GM21825 (cell line): ENCODE measurements at regions not wholly inside any gene's neighbourhood (a gene's known extent, or its start where the extent isn't known, plus 50 kb on each side); places are given as distances from the start of the nearest gene placed in this dataset.
"Not testable (repeated sequence)": the region's sequence is repeated elsewhere in the genome, so short reads cannot be mapped to it uniquely, and the experiment has no call there.

Source experiments
- ATAC-seq: cut with Tn5 transposase; IDR thresholded peaks from one replicate; pipeline ENCODE4 v1.9.1; 2021; ENCODE audit warnings: mild to moderate bottlenecking, moderate library complexity; ENCODE audit not compliant: unreplicated experiment

DNA sequence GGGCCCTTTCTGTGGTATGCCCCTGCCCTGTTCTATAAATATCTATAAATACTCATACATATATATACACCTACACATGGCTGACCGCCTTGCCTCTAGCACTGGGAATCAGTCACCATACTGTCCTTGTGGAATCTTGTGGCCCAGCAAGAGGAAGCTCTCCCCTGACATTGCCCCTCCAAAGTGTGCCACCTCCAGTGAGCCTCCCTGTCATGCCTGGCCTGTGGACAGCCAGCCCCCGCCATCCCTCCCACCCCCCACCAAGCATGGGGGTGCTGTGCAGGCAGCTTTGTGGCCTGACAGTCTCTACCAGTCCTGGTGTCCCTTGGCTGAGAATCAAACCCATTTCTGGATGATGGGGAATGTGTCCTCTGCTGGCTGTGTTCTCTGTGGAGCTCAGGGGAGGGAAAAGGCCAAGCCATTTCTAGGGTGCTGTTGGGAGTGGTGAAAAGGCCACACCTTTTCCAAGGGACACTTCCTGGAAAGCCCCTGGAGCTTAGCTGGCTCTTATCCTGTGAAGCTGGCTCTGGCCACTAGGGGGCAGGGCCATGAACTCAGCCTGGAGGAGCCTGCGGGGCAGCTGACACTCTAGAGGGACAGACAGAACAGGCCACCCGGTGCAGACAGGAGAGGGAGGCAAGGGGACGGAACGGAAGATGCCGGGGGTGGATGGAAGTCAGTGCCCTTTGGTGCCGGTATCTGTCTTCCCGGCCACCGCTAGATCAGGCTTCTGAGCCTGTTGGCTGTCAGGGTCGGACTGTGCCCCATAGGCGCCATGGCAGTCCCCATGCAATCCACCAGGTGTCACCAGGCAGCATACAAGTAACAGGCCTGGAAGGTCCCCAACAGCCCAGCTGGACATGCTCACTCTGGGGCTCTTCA, 167.2 kb downstream of the TBC1D2B start:
- not testable (repeated sequence) for ATAC-seq

DNA sequence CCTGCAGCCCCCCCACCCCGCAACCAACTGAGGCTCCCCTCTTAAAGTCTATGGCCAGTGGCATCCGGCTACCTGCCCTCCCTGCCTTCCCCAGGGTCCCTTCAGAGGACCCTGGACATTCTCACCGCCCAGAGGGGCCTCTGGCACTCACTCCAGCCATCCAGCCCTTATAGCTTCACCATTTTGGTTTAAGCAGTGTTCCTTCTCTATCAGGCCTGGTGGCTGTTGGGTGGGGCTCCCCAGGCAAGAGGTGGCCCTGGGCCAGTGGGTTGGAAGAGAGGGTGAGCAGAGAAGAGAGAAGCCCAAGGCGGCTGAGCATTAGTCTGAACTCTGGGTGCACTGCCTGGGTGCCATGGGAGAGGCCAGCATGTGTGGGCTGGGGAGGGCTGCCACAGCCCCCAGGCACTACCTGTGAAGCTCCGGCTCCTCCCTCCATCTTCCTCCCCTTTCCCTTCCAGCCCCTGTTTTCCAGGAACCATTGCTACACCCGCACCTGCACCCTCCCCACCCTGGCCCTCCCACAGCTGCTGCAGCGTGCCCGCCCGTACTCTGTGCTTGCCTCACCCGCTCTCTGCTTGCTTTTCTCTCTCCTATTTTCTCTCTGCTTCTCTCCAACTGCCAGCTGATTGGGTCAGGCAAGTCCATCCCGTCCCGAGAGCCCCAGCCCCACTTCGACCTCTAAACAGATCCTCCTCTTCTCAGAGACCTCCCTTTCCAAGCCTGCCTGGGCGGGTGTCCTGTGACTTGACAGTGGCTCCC, 168.2 kb downstream of the TBC1D2B start:
- ATAC-seq = no peak

DNA sequence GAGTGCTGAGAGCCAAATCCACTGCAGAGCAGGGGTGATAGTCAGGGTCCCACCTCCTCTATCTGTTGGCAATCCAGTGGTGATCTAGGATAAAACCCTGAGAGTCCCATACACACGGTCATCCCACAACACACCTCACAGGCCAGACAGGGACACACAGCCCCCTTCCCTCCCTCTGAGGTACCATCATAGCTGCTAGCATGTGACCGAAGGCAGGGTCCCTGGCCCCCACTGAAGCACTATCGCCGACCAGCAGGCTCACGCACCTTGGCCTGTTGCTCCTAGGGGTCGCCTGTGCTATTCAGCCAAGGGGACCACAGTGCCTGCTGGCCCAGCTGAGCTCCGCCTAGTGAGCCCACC, 168.8 kb downstream of the TBC1D2B start:
- not testable (repeated sequence) for ATAC-seq

DNA sequence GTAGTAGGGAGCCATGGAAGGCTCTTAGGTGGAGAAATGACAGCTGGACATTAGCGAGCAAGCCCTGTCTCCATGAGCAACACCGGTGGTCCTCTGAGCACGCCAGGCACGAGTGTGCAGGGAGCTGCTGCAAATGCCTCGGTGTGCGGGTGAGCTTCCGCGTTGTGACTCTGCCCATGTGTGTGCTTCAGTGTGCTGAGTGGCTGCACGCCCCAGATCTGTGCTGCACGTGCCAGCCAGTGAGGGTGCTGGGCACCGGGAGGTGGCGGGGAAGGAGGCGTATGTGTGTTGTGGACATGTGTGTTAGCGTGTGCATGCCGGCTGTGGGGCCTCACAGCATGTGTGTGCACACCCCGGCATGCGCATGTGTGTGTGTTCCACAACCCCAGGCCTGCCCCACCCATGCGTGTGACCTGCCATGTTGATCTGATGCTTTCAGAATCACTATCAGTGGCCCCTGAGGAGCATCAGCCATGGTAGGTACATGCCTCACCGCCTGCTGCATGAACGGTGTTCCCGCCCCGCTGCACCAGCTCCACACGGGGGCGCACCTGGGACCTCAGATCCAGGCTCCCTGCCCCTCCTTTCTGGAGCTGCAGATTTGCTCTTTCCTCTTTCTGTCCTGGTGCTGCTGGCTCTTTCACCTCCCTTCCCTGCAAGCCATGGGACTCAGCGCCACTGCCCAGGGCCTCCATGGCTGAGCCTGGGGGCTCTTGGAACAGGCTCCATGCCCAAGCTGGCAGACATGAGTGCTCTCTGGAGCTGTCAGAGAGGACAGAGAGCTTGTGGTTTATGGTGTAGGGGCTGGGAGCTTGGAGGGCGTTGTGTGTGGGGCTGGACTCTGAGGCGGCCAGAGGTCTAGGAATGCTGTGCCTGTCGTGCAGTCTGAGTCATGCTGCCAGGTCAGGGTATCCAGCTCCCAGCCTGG, 169.4 kb downstream of the TBC1D2B start:
- no peak for ATAC-seq

DNA sequence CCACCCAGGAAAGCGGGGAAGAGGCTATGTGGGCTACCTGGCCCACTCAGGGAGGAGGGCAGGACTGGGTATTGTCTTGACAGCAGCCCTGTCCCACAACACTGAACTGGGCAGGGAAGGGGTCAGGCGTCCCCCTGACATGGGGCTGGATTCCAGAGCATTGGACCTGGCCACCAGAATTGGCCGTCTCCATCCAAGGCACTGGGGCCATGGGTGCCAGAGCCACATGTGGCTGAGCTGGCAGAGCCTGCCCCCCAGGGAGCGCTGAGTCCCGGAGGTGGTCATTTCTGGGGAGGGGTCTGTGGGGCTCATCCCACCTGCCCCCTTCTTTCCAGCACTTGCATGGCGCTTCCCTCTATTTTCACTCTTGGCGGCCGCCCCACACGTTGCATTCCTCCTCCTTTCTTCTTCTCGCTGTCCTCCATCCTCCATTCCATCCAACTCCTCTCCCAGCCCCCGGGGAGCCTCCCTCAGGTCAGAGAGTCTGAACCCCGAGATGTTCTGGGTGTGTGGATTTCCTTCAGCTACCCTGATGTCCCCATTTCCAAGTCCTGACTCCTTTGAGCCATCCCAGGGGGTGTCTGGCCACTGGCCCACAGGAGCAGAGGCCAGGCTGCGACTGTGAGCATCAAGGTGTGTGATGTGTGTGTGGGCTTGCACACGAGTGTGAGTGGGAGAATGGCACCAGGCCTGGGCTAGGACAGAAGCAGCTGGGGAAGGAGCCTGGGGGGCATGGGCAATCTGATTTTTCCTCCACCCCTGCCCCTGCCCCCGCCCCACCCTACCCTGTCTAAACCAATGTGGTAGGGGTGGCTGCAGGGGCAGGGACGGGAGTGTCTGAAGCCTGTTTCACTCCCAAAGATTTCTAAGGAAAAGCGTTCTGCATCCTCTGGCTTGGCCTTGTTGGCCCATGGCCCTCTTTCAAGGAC, 171.2 kb downstream of the TBC1D2B start:
- ATAC-seq = not testable (repeated sequence)

DNA sequence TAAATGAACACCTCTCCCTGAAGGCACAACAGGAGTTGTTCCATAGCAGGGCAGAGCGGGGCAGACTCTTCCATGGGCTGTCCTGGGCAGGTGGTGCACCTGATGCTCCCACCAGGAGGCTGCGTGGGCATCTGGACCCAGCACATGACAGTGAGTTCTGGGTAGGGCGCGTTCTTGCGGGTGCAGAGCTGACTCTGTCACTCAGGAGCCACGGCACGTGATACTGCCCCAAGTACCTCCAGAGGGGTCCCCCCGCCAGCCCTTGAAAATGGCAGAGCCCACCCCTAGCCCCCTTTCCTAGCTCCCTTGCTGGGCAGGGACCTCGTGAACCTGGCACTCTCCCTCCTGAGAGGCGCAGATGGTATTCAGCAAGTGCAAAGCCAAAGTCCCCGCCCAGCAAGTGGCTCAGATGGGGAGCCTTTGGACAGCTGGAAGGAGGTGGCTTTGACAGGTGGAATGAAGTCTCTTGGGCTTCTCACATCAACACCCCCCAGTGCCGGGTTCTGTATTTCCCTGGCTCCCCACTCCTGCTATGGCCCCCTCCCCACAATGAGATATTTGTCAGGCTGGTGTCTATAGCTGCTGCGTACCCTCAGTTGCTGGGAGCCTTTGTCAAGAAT, 172.1 kb downstream of the TBC1D2B start:
- ATAC-seq = no peak

DNA sequence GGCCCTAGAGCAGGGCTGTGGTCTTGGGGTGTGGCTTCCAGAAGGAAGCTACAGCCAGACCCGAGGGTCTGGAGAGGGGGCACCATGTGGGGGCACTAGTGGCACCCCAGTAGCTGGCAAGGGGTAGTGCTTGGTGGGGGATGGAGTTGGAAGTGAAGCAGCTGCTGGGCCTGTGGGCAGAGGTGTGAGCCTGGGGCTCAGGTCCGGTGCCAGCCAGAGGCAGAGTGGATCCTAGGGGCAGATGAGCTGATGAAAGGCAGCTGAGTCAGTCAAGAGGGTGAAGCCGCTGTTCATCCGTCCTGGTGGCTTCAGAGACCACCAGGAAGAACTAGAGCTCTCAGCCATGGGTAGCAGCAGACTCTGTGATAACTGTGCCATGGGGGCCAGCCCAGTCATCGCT, 172.6 kb downstream of the TBC1D2B start:
- ATAC-seq = no peak

DNA sequence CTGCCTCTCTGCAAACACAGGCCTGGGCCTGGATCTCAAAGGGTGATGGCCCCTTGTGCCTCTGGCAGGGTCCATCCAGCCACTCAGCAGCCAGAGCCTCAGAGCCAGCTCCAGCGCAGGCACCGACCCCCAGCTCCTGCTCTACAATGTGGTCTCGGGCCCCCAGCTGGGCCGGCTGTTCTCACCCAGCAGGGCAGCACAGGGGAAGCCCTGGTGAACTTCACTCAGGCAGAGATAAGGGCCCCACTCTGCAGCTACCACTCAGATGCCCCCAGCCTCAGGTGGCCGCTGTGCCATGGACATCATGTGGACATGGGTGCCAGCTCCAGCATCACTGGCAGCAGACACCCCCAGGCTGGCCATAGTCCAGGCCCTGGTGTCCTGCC, 173.1 kb downstream of the TBC1D2B start:
- no peak for ATAC-seq

DNA sequence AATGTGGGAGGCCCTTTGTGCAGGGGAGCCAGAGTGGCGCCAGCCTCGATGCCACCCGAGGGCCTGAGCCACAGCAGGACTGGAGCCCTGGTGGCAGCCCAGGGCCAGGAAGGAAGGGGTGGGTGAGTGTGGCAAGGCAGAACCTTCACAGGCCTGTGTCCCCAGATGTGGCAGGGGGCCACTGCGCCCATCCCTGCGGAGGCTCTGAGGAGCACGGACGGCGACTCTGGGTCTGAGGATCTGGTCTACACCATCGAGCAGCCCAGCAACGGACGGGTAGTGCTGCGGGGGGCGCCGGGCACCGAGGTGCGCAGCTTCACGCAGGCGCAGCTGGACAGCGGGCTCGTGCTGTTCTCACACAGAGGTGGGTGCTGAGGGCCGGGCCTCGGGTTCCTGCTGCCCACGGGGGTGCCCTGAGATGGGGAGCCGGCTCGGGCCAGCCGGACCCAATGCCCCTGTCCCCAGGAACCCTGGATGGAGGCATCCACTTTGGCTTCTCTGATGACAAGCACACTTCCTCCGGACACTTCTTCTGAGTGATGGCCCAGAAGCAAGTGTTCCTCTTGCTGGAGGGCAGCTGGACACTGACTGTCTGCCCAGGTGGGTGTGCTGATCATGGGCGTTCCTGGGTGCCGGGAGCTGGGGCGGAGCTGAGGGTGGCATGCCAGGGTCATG, 173.6 kb downstream of the TBC1D2B start:
- not testable (repeated sequence) for ATAC-seq

DNA sequence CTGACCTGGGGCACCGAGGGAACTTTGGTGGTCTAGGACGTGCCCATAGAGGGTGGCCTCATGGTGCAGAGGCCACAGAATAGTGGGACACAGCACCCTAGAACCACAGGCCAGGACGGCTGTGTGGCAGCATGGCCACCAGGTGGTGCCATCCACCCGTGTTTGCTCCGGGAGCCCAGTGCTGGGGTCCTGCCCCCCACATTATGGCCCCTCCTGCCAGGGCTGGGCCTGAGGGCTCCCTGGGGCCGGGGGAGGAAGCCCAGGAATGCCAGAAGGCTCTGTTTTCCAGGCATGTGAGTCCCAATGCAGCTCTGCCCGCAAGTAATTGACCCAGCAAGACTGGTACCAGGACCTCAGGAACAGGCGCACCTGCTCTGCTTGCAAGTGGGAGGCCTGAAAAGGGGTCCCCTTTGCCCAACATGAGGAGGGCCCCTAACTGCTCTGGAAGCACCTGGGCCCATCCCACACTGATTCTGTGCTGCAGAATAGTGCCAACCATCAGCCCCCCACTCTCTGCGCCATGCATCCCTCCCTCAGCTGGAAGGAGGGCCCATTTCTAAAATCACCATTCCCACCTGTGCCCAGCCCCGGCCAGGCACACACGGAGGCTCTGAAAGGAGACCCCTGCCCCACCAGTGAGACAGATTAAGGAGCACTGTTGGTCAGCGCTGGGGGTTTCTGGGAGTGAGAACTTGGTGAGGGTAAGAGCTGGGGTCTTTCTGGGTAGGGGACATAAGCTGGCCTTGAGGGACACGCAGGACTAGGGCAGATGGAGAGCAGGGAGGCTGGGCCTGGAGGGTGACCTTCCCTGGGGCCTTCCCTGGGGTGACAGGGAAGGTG, 174.4 kb downstream of the TBC1D2B start:
- not testable (repeated sequence) for ATAC-seq

DNA sequence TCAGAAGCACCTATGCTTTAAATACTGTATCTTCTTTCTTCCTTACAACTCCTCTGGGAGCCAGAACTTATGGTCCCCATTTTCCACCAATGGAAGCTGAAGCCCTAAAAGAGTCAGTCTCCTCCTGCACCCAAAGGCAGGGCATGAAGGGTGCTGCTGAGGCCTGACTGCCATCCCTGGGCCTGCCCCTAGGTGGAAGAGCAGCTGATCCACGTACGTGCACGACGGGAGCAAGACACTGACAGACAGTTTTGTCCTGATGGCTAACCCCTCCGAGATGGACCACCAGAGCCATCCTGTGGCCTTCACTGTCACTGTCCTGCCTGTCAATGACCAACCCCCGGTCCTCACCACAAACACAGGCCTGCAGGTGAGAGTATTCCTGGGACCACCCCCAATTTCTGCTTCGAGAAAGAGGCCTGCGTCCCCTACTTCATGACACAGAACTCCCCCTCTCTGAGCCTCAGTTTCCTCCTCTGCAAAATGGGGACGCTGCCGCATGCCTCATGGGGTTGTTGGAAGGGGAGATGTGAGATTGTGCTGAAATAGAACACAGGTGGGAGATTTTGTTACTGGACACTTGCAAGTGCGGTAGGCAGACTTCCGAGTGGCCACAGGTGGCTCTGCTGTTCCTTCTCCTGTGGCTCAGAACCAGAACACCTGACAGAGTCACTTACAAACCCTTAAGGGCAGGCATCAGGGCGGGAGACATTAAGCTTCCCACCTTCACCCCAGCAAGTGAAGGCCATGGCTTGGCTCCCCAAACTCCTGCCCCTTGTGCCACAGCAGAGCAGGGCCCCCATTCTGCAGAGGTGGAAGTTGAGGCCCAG, 175.4 kb downstream of the TBC1D2B start:
- ATAC-seq = no peak

DNA sequence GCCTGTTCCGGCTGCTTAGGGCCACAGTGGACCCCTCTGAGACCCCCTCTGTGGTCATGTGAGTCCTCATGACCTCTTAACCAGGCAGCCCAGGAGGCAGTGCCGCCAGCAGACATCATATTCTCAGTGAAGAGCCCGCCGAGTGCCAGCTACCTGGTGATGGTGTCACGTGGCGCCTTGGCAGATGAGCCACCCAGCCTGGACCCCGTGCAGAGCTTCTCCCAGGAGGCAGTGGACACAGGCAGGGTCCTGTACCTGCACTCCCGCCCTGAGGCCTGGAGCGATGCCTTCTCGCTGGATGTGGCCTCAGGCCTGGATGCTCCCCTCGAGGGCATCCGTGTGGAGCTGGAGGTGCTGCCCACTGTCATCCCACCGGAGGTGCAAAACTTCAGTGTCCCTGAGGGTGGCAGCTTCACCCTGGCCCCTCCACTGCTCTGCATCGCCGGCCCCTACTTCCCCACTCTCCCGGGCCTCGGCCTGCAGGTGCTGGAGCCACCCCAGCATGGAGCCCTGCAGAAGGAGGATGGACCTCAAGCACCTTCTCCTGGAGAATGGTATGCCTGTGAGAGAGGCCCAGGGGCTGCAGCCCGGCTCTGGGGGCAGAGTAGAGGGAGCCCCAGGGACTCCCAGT, 176.1 kb downstream of the TBC1D2B start:
- ATAC-seq = no peak

DNA sequence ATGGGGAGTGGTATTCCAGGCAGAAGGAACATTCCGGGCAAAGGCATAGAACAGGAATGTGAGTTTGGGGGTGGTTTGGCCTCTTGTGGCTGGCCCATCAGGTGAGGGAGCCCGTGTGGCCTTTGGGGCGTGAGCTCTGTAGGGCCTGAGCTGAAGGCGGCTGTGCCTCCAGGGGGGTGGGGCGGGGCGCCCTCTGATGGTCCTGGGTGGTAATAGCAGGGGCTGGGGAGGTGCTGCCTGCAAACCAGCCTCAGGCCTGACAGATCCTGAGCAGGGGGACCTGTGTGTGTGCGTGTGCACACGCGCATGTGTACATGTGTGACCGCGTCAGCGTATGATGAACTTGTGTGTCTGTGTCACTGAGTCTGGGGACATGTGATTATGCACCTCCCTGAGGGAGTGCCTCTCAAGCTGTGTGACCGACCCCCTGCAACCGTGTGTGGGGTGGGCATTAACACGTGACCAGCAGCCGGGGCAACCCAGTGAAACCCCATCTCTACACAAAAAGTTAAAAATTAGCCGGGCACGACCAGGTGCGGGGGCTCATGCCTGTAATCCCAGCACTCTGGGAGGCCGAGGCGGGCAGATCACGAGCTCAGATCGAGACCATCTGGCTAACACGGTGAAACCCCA, 177.1 kb downstream of the TBC1D2B start:
- ATAC-seq = not testable (repeated sequence)

DNA sequence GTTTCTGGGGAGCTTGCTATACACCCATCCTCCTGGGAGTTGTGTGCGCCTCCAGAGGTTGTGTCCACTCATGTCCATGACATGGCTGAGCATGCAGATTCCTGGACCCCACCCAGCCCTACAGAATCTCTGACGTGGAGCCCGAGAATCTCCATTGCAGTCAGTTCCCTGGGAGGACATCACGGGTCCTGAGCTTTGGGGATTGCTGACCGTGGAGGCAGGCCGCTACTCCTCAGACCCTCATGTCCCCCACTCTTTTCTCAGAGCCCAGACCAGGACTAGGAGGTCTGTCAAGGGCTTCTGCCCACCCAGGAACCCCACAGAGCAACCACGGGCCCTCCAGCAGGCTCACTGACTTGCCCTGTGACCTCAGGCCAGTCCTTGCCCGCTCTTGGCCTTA, 177.7 kb downstream of the TBC1D2B start:
- ATAC-seq = not testable (repeated sequence)

DNA sequence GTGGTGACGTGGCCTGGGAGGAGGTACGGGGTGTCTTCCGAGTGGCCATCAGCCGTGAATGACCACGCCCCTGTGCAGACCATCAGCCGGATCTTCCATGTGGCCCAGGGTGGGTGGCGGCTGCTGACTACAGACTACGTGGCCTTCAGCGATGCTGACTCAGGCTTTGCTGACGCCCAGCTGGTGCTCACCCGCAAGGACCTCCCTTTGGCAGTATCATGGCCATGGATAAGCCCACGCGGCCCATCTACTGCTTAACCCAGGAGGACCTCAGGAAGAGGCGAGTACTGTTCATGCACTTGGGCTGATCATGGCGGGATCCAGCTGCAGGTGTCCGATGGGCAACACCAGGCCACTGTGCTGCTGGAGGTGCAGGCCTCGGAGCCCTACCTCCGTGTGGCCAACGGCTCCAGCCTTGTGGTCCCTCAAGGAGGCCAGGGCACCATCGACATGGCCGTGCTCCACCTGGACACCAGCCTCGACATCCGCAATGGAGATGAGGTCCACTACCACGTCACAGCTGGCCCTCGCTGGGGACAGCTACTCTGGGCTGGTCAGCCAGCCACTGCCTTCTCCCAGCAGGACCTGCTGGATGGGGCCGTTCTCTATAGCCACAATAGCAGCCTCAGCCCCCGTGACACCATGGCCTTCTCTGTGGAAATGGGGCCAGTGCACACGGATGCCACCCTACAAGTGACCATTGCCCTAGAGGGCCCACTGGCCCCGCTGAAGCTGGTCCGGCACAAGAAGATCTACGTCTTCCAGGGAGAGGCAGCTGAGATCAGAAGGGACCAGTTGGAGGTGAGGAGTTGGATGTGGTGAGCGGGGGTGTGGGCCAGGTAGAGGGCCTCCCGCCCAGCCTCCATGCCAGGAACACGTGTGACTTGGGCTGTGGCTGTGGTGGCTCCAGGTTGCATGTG, 178.4 kb downstream of the TBC1D2B start:
- ATAC-seq = no peak
